ENCODE measurements at regions not wholly inside any gene's neighbourhood (a gene's known extent, or its start where the extent isn't known, plus 50 kb on each side); places are given as distances from the start of the nearest gene placed in this dataset.

DNA sequence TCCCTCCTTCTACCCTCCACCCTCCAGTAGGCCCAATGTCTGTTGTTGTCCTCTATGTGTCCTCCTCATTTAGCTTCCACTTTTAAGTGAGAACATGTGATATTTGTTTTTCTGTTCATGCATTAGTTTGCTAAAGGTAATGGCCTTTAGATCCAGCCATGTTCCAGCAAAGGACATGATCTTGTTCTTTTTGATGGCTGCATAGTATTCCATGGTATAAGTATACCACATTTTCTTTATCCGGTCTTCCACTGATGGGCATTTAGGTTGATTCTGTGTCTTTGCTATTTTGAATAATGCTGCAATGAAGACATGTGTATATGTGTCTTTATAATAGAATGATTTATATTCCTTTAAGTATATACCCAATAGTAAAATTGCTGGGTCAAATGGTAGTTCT, 232.5 kb upstream of the PRR16 start:
- DNase-seq (ENCODE audit: low spot score) = no peak

DNA sequence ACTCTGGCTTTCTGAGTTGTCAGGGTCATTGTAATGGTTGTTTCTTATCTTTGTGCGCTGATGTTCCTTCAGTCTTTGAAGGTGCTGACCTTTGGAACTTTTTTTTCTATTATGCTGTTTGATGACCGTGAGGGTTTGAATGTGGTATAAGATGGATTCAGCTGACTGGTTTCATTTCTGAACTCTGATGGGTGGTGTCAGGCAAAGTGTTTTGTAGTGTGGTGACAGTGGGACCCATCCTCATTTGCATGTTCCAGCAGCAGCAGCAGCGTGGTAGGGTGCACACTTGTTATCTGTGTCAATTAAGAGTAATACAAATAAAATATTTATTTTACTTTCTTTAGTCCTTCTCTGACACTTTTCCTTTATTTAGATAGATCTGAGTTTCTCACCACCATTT, 227.7 kb upstream of the PRR16 start:
- no peak for DNase-seq (ENCODE audit: low spot score)

DNA sequence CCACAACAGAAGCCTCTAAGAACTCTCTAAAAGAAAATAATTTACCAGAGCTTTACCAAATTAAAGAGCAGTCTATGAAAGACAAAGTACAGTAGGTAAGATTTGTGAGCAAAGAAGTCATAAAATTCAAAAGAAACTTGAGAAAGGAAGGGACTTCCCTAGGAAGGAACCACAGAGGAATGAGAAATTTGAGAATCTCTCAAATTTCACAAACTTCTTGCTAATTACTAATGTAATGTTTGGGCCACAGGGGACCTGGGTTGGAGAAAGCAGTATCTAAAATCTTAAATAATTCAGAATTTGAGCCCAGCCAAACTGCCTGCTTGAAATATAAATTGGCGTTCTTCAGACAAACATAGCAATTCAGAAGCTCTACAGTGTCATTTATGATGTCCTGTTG, 225.0 kb upstream of the PRR16 start:
- DNase-seq (ENCODE audit: low spot score) = no peak

DNA sequence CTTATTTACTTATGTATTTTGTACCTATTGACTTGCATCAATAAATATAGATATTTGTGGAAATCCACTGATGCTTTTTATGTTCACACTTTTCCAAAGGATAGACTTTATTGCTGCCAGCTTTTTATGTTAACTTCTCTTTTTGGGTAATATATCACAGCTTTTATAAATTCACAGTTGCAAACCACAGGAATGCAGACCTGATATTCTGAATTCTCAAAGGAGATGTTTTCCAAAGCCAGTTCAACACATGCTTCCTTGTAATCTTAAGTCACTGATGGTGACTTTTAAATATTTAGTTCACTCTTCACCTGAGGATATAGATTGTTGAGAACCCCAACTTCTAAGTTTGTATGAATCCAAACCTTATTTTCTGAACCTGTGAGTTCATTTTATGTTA, 223.4 kb upstream of the PRR16 start:
- DNase-seq (ENCODE audit: low spot score) = no peak

DNA sequence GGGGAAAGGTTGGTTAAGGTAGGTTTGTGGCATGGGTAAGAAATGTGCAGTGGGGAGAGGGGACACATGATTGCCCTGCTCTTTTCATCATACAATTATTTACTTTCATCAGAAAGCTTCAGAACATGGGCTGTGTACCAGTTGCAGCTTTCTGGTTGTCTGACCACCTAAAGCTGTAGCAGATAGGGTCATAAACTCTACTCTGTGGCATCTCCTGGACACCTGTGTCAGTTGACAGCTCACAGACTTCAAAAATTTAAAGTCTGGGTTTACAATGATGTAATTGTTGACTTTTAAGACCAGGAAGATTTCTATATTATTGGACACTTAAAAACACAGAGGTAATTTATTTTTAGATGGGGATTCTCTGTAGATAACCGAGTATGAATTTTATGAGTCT, 222.7 kb upstream of the PRR16 start:
- no peak for DNase-seq (ENCODE audit: low spot score)

DNA sequence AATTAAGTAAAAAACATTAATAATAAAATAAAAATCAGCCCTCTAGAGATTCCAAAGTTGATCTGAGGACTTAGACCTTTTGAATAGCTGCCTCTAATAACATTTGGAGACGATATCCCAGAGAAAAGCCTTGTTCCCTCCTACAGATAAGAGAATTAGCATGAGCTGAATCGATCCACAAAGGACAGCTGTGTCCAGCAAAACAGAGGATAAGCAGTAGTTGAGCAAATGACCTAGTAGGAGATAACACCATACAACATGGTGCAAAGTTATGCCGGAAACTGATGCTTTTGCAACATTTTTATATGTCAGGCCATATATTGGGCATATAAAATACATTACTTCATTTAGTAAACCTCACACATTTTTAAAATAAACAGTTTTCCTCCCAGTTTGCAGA, 212.2 kb upstream of the PRR16 start:
- DNase-seq (ENCODE audit: low spot score) = no peak

DNA sequence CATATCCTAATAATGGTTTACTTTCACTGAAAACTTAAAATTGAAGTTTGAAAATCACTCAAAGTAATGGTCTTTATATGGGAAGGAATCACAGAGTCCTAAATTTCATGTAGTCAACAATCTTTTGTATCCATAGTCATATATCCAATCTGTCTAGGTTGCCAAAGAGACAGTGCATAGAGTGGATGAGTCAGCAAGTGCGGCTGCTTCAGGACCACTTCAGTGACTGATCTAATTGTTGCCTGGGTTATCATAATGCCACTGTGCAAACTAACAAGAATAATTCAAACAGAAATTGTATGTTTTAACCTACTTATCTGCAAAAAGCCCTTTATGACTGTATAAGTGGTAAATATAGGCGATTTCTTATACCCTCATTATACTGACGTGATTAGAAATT, 211.3 kb upstream of the PRR16 start:
- DNase-seq (ENCODE audit: low spot score) = no peak

DNA sequence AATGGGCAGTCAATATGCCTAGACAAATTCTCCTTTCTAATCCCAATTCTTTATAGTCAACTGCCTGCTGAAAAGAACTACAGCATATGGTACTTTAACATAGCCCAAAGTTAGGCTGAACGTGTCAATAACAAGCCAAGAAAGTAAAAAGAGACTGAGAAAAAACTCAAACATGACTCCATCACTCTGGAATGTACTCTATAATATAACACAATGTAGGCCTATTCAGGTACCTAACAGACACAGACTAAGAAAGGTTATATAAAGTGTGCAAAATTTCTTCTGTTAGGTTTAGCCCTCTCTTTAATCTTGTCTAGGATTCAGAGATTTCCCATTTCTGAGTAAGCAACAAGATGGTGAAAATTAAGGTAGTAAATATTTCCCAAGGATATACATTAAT, 209.7 kb upstream of the PRR16 start:
- DNase-seq (ENCODE audit: low spot score) = no peak

DNA sequence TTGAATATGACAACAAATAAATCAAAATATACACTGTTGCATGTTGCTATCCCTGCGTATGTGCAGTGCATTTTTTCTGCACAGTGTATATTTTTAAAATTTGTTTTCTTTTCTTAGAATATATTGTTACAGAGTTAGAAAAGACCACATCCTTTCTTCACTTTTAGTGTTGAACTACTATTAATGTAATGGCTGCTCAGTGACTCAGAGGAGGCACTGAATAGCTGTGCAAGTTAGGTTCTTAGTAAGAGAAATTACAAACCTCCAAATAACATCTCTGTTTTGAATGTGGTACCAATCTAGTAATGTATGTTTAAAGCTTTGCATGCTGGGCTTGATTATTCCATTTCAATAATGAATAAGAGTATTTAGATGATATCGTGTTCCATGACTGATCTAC, 208.9 kb upstream of the PRR16 start:
- DNase-seq (ENCODE audit: low spot score) = no peak

DNA sequence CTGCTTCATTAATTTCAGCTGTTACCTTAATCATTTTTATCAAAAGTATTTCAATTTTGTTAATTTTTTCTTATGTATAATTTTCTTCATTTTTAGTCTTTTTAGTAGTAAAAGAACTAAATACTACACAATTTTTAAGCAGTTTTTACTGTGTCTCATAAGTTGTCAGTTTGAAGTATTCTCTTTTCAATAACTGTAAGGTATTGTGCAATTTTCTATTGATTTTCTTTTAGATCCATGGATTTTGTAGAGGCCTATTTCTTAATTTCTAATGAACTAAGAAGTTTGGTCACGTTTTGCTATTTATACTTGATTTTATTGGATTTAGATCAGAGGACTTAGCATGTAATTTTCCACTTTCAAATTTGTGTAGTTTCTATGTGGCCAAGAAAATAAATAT, 207.7 kb upstream of the PRR16 start:
- no peak for DNase-seq (ENCODE audit: low spot score)

DNA sequence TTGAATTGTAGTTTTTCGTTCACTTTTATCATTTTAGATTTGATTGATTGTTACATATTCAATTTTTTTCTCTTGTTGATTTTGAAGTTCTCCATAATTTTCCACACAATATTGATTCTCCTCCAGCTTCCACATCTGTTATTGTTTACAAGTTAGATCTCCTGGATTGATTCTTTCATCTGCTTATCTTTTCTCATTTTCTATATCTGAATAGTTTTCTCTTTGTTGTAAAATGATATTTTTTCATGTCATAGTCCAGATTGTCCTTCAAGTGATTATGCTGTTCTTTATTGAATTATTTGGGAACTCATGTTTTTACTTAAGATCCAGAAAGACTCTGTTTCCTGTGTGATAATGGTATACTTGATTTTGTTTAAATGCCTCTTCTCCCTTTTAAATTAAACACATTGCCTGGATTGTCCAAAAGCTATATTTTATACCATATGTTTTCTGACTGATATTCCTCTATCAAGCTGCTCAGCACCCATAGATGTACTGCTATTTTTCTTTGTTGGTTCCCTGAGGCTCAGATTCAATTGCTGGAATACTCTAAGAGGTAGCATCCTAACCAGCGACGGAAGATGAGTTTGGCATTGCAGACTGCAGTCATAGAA, 206.6 kb upstream of the PRR16 start:
- no peak for DNase-seq (ENCODE audit: low spot score)

DNA sequence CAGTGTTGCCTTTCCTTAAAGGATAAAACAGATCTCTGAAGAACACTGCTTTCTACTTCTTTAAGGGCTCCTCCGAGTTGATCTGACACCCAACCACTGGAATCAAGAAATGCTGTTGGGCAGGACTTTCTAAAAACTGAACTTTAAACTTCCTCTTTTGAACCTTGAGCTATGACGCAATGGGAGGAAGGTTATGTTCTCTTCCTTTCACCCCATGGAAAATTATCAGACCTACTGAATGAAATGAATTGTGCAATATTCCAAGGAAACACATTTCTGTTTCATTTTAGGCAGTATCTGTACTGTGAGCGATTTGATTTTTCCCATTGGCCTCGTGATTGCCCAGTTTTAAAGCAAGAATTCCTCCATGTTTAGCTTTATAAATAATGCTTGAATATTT, 206.0 kb upstream of the PRR16 start:
- DNase-seq (ENCODE audit: low spot score) = no peak

DNA sequence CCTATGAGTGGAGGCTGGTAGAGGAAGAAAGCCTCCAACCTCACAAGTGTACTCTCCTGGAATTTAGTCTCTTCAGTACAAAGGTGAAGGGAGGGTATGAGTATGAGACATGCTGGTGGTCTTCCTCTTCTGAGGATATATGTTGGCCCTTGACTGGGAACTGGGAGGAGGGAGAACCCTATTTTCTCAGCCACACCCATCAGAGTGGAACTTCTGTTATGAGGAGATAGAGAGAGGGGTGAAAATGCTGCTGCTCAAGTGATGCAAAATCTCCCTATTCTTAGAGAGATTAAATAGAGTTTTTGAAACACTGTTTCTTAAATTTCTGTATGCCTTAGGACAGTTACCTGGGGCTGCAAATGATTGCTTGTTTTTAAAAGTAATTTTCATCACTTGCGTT, 203.4 kb upstream of the PRR16 start:
- no peak for DNase-seq (ENCODE audit: low spot score)

DNA sequence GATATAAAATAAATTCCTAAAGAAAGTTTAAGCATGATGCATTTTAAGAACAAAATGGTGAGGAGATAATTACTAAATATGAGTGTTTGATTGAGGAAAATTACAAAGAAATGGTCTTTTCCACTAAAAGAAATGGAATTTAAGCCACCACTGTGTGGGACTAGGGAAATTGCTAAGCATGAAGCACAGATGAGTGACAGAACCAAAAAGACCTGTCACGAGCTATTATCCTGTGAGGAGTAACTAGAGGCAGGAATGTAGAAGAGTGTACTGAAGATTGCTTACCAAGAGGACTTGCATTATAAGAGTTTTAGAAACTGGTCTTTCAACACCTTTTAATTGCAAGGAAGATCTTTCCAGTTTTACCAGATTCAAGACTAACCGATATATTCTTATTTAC, 193.6 kb upstream of the PRR16 start:
- DNase-seq (ENCODE audit: low spot score) = no peak

DNA sequence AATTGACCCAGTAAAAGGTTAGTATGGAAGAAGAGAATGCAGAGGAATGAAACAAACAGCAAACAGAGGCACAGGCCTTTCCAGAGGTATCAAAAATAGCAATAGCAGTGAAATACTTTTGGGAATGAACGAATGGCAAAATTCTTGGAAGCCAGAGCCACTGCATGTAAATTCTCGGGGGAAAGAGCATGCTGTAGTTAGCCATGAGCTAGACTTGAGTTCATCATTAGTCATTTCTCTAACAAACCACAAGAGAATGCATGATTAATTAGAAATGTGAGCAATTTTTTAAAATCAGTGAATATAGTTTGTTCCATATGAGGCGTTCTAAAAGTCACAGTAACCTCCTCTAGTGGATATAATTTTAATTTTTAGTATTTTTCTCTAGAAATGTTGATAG, 170.3 kb upstream of the PRR16 start:
- DNase-seq (ENCODE audit: low spot score) = no peak

DNA sequence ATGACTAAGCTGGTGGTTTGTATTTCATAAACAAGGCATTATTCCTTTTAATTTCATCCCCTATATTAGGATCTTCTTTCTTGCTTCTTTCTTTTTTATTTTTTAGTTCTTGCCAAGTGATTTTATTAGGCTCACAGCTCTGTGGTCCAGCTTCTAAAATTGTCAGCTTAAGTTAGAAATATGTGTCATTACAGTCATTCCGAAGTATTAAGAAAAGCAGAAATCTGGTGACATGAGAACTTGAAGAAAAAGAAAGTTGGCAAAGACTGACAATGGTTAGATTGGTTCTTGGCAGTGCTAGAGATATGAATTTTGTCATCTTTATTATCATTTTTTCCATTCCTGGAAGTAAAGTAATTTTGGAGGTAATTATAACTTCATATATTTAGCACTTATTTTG, 166.5 kb upstream of the PRR16 start:
- DNase-seq (ENCODE audit: low spot score) = no peak

DNA sequence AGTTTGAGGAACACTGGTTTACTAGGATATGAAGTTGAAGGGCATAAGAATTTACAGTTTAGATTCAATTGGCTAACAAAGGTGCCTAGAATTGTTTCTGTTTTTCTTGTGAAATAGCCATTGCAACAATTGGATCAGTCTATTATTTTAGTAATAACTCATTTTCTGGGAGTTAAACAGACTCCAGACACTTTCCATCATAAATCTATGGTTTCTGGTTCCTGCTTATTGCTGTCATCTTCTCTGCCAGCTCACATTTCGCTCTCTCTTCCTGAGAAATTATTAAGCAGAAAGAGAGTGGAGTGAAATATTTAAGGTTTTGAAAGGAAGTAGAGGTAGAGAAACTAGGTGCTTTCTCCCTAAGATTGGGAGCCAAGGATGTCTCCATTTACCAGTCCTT, 165.1 kb upstream of the PRR16 start:
- DNase-seq (ENCODE audit: low spot score) = no peak

DNA sequence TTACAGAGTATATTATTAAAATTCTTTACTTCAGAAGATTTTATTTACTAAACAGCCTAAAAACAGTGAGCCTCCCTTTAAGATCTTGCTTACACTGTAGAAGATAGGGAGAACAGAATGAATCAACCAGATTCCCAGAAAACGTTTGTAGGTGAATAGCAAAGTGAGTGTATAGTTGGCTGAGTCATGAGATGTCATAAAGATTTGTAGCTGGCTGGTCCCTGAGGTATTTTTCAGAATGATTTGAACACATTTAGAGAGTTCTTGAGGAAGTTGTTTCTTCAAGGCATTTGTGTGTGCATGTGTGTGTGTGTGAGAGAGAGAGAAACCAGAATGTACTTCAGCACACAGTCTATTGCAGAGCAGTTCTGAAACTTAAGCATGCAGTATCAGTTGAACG, 159.4 kb upstream of the PRR16 start:
- DNase-seq (ENCODE audit: low spot score) = no peak

DNA sequence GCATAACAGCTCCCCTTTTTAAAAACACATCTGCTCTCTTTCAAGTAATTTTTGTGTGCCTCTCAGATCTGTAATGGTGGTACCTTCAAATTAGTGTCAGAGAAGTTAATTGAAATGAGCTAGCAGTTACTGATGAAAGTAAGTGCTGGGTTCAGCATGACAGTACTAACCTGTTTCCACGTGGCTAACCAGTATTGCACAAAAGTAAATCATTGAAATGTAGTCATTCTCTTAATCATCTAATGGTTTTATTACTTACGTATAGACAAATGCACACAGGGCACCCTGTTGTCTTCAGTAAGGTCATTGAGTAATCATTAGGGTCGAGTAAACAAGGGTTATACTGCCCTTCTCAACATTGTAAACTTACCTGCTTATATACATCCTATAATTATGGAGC, 157.8 kb upstream of the PRR16 start:
- no peak for DNase-seq (ENCODE audit: low spot score)

DNA sequence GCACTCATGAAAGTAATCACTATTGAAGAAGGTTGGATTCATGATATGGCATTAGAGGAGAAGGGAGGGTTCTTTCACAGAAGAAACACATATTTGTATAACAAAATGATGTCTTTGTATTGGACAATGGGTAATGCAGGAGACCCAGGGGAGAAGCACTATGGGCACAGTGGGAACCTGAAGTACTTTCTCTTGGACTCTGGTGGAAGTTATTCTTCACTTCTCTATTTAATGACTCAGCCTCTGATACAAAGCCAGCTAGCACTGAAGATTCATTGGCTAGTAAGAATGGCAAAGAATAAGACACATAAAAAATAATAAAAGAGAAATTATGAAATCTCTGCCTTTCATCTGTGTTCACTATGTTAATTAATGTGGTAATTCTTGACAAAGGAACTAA, 149.9 kb upstream of the PRR16 start:
- DNase-seq (ENCODE audit: low spot score) = no peak

DNA sequence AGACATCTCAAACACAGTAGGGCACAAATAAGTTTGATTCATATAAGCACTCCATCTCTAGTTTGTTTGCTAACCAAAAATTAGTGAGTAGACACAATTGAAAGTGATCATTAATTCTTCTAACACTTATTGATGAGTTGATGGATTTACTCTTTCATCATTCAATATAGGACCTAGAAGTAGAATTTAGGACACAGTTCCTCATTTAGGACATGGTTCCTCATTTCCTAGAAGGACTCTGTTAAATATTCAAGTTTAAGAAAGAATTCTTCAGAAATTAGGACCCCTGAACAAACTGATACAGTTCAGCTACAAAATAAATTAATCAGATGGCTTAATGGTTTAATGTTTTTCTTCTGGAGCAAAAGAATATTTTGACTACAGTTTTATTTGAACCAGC, 143.5 kb upstream of the PRR16 start:
- DNase-seq (ENCODE audit: low spot score) = no peak

DNA sequence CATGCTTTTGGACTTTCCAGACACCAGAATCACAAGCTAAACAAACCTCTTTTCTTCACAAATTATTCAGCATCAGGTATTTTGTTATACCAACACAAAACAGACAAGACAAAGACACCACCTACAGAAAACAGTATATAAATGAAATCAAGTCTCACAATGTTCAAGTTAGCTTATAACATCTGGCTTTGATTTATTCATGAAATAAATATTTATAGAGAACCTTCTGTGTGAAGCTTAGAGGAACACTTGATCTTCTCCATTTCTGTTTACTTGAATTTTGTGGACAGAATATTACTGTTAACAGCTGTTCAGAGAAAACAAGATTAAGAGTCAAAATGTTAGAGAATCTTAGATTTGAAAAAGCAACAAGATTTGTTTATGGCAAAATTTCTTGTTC, 137.4 kb upstream of the PRR16 start:
- DNase-seq (ENCODE audit: low spot score) = no peak

DNA sequence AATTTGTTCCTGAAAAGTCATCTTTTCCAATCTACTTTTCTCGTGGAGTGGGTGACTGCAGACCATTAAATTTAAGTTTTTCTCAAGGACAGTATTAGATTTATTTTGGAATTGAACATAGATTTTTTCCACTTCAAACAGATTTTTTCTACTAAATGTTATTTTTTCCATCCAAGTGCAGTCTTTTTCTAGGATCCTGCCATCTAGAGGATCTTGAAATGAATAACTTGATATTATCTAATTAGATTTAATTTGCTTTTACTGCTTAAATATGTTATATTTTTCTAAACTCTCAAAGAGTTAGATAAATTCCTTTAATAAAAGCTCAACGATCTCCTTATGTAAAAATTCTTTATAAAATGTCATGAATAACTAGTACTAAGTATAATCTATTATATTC, 136.9 kb upstream of the PRR16 start:
- DNase-seq (ENCODE audit: low spot score) = no peak

DNA sequence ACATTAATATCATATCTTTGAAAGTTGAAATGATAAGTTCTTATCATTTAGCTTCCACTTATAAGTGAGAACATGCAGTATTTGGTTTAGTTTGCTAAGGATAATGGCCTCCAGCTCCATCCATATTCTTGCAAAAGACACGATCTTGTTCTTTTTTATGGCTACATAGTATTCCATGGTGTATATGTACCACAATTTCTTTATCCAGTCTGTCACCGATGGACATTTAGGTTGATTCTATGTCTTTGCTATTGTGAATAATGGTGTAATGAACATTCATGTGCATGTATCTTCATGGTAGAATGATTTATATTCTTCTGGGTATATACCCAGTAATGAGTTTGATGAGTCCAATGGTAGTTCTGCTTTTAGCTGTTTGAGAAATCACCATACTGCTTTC, 135.0 kb upstream of the PRR16 start:
- no peak for DNase-seq (ENCODE audit: low spot score)

DNA sequence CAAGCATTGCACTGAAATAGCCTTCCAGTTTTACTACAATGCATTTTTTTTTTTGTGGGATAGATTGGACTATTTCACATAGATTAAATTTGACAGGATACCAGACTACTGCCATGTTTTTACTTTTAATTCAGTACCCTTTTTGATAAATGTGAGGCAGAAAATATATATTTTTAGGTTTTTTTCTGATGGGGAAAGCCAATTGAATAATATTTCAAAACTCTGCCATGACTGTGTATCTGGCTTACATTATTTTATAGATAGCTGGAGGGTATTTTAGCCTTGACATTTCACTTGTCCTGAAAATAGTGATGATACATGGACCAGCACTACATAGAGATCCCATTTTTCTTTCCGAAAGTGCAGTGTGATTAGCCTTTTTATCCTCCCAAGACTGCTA, 133.5 kb upstream of the PRR16 start:
- DNase-seq (ENCODE audit: low spot score) = no peak
